Bronchial epithelial cell (primary cell): ENCODE measurements at regions not wholly inside any gene's neighbourhood (a gene's known extent, or its start where the extent isn't known, plus 50 kb on each side); places are given as distances from the start of the nearest gene placed in this dataset.
A peak's percentile ranks its signal among the peaks of the same experiment; 100 is the strongest.

ENCODE experiments used
- DNase-seq: peaks from one replicate; pipeline ENCODE4 v3.0.0-alpha.2; 2010; ENCODE audit warnings: low read depth
- FAIRE-seq: peaks from 2 replicates; lab custom pipeline; 2011; peaks lifted over from hg19 to GRCh38; lab: Jason Lieb, UNC
- H3K27me3 ChIP-seq: 2 replicates; pipeline ENCODE4 v1.5.1; 2011; ENCODE audit warnings: low read length; ENCODE audit not compliant: control insufficient read depth, insufficient read depth
- H3K36me3 ChIP-seq: 2 replicates; pipeline ENCODE4 v1.5.1; 2011; ENCODE audit warnings: low read length; ENCODE audit not compliant: control insufficient read depth, insufficient read depth
- H3K4me3 ChIP-seq: 2 replicates; pipeline ENCODE4 v1.5.1; 2011; ENCODE audit warnings: mild to moderate bottlenecking, low read depth, low read length, control low read depth
- TF ChIP-seq, protein P1 (sequence below): IDR thresholded peaks from 2 replicates; pipeline ENCODE4 v1.5.1; 2011; ENCODE audit warnings: mild to moderate bottlenecking, moderate library complexity, low read length, control low read depth, inconsistent platforms; ENCODE audit not compliant: insufficient read depth, severe bottlenecking

DNA sequence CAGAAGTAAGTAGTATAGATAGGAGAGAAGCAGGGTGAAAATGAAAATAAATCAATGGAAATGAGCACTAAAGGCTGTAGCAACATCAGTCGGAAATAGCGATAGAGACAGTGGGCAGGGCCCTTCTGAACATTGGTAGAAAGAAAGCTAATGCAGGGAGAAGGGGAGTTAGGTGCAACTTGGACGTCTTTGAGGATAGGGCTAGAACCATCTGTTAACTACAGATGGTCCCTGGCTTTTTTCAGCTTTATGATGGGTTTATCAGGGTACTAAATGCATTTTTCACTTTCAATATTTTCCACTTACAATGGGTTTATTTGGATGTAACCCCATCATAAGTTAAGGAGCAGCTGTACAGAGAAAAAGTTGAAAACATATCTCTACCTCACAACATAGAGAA is 72.8 kb upstream of the CNR1 start:
- FAIRE-seq (no peak), DNase-seq (no peak)
- Histone ChIP-seq H3K4me3 (no peak overlapping the region), H3K27me3 (no peaks in the 10 kb centered on the region), H3K36me3 (no peaks in the 10 kb centered on the region)
- TF ChIP-seq, protein P1, sequence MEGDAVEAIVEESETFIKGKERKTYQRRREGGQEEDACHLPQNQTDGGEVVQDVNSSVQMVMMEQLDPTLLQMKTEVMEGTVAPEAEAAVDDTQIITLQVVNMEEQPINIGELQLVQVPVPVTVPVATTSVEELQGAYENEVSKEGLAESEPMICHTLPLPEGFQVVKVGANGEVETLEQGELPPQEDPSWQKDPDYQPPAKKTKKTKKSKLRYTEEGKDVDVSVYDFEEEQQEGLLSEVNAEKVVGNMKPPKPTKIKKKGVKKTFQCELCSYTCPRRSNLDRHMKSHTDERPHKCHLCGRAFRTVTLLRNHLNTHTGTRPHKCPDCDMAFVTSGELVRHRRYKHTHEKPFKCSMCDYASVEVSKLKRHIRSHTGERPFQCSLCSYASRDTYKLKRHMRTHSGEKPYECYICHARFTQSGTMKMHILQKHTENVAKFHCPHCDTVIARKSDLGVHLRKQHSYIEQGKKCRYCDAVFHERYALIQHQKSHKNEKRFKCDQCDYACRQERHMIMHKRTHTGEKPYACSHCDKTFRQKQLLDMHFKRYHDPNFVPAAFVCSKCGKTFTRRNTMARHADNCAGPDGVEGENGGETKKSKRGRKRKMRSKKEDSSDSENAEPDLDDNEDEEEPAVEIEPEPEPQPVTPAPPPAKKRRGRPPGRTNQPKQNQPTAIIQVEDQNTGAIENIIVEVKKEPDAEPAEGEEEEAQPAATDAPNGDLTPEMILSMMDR = no peak

DNA sequence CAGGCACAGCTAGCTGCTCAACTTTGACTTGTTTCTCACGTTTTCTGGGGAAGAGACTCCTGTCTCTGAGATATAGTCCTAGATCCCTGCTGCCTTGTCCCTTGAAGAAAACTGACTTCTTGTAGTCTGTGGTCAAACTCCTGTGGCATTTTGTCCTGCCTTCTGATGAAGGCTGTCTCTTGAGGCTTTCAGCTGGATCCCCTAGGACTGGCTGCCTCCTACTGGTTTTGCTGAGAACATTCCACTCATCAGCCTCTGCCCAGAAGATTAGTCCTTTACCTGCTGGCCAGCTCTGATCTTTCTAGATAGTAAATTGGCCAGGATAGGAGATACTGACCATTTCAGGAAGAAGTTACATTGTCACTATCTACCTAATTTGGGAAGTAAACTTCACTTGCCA is 71.9 kb upstream of the CNR1 start:
- DNase-seq = peak; percentile 39

DNA sequence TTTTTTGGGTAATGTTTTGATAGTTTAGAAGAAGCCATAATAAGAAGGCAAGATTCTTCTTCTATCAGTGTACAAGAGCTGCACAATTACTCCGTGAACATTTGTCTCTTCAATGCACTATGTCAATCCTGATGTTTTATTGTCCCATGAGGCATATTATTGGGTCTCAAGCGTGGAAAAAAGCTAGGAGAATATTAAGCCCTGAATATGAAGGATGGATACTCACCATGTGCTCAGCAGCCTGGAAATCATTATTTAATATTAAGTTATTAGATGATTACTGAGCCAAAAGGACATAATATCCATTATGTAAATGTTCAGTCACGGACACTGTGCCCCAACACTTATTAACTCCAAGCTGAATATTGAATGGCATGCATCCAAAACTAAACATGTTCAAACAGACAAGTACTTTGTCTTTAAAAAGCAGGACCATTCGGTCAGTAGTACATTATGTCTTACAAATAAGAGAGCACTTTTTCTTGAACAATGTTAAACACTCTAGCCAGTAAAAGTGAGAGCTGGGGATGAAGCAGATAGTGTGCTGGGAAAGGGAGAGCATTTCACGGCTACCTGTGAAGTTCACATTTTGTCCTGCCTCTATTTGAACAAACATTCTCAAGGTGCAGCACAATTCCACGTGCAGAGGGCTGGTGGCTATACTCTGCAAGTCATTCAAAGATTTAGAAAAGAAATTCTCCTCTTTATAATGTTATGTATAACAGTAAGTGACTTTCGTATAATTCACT is 70.6 kb upstream of the CNR1 start:
- no peaks in the 10 kb centered on the region for H3K36me3 ChIP-seq
- TF ChIP-seq, protein P1 = no peak
- no peak for FAIRE-seq
- no peak overlapping the region for H3K4me3 ChIP-seq
- DNase-seq = no peak
- no peaks in the 10 kb centered on the region for H3K27me3 ChIP-seq

More for the DNA sequence above, 71.9 kb upstream of the CNR1 start:
- FAIRE-seq = no peak
- no peak overlapping the region for H3K4me3 ChIP-seq
- no peaks in the 10 kb centered on the region for H3K36me3 ChIP-seq
- no peaks in the 10 kb centered on the region for H3K27me3 ChIP-seq
- TF ChIP-seq, protein P1 = peak; percentile 64

DNA sequence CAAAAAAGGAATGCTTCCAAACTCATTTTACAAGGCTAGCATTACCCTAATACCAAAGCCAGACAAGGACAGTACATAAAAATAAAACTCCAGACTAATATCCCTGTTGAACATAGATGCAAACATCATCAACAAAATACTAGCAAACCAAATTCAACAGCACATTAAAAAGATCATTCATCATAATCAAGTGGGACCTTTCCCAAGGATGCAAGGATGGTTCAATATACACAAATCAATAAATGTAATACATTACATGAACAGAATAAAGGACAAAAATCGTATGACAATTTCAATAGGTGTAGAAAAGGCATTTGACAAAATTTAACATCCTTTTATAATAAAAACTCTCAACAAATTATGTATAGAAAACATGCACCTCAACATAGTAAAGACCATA is 66.6 kb upstream of the CNR1 start:
- FAIRE-seq = no peak
- no peak overlapping the region for H3K4me3 ChIP-seq
- DNase-seq = no peak
- H3K27me3 ChIP-seq = no peaks in the 10 kb centered on the region
- TF ChIP-seq, protein P1 = no peak
- H3K36me3 ChIP-seq = no peaks in the 10 kb centered on the region

DNA sequence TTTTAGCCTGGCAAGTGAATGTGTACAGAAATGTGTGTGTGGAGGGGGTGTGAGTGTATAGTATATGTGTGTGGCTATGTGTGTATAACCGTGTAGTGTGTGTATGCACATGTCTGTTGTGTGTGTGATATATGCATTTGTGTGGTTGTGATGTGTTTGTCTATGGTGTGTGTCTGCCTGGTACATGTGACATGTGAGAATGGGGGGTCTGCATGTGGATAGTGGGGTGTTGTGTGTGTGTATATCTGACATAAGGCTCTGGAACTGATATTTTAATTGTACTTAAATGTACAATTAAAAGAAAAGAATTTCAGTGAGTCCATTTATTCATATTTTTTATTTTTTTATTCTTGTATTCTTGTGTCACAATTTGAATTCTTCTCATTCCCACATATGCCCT is 57.2 kb upstream of the CNR1 start:
- FAIRE-seq (no peak), DNase-seq (no peak)
- TF ChIP-seq, protein P1 = no peak
- H3K27me3 ChIP-seq = no peaks in the 10 kb centered on the region
- no peak overlapping the region for H3K4me3 ChIP-seq
- no peaks in the 10 kb centered on the region for H3K36me3 ChIP-seq

DNA sequence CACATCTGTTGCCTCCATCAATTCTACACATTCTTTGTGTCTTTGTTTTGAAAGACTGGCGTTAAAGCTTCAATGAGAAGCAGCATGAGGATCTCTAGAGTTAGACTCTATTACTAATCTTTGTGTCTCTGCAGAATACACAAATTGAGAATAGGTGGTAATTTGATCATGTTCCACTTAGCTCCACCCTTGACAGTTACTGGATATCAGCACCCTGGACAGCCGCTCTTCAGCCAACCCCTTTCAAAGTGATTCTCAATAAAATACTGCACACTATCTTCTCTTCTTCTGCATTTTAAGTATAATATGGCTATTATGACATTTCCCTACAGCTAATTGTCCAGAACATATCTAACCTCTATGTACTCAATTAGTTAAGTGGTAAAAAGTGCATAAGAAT is 54.3 kb upstream of the CNR1 start:
- Histone ChIP-seq H3K4me3 (no peak overlapping the region), H3K36me3 (no peaks in the 10 kb centered on the region), H3K27me3 (no peaks in the 10 kb centered on the region)
- FAIRE-seq (no peak), DNase-seq (peak; percentile 10)
- TF ChIP-seq, protein P1 = no peak
